H1 (cell line): ENCODE measurements at regions not wholly inside any gene's neighbourhood (a gene's known extent, or its start where the extent isn't known, plus 50 kb on each side); places are given as distances from the start of the nearest gene placed in this dataset.
A peak's percentile ranks its signal among the peaks of the same experiment; 100 is the strongest.

Experiments used
- CTCF ChIA-PET: fragments of 300-600 bp; sonication (Branson Sonifier 250); formaldehyde crosslinking; loops from one replicate; lab custom pipeline; 2021; ENCODE audit not compliant: partially characterized antibody; lab: Charles Lee
- POLR2A ChIA-PET: fragments of 300-600 bp; sonication (Branson Sonifier 250); formaldehyde crosslinking; loops from one replicate; lab custom pipeline; 2021; ENCODE audit warnings: inconsistent platforms; ENCODE audit not compliant: partially characterized antibody; lab: Charles Lee
- DNase-seq, 2 experiments: peaks; one replicate each; pipeline versions ENCODE4 v3.0.0 to v3.0.0-alpha.2; 2010 to 2022; ENCODE audit warnings: low spot score in 2 of 2, low read depth in 1 of 2, mixed read lengths in 1 of 2
- FAIRE-seq: peaks from 2 replicates; lab custom pipeline; 2011; peaks lifted over from hg19 to GRCh38; lab: Jason Lieb, UNC
- H2AFZ ChIP-seq: 2 replicates; pipeline ENCODE4 v1.8.1; 2012; ENCODE audit warnings: low read length, inconsistent platforms
- H2AK5ac ChIP-seq: 2 replicates; pipeline ENCODE4 v1.6.1; 2013; ENCODE audit warnings: low read depth, low read length
- H2BK120ac ChIP-seq: replicated peaks from 2 replicates; pipeline ENCODE3; 2013; ENCODE audit warnings: low read depth, low read length, inconsistent platforms
- H2BK12ac ChIP-seq: 2 replicates; pipeline ENCODE4 v1.6.1; 2013; ENCODE audit warnings: low read depth, low read length
- H2BK15ac ChIP-seq: 2 replicates; pipeline ENCODE4 v1.6.1; 2013; ENCODE audit warnings: low read length
- H2BK20ac ChIP-seq: 2 replicates; pipeline ENCODE4 v1.6.1; 2013; ENCODE audit warnings: low read length
- H2BK5ac ChIP-seq: 2 replicates; pipeline ENCODE4 v1.6.1; 2013; ENCODE audit warnings: low read depth, low read length
- H3K14ac ChIP-seq: 2 replicates; pipeline ENCODE4 v1.6.1; 2013; ENCODE audit warnings: inconsistent platforms; ENCODE audit not compliant: insufficient read length
- H3K18ac ChIP-seq: 2 replicates; pipeline ENCODE4 v1.6.1; 2013; ENCODE audit warnings: low read length; ENCODE audit errors: extremely low read depth
- H3K23ac ChIP-seq: 2 replicates; pipeline ENCODE4 v1.6.1; 2013; ENCODE audit warnings: inconsistent platforms; ENCODE audit not compliant: insufficient read length
- H3K23me2 ChIP-seq: 2 replicates; pipeline ENCODE4 v1.6.1; 2013; ENCODE audit warnings: low read depth, low read length
- H3K27ac ChIP-seq: 2 replicates; pipeline ENCODE4 v1.6.1; 2011; ENCODE audit warnings: low read depth, low read length, inconsistent platforms
- H3K27me3 ChIP-seq, 4 experiments: replicated peaks in 1 of 4; 1 replicate in 1 of 4; 2 replicates in 3 of 4; pipeline versions ENCODE4 v1.6.1 to v1.8.1; 2011 to 2013; ENCODE audit warnings: low read length in 3 of 4, mild to moderate bottlenecking in 3 of 4, inconsistent platforms in 2 of 4, mixed read lengths in 2 of 4, moderate library complexity in 1 of 4; ENCODE audit not compliant: control insufficient read depth in 3 of 4, insufficient read depth in 3 of 4; ENCODE audit errors: extremely low read depth in 1 of 4
- H3K36me3 ChIP-seq, 4 experiments: 2 replicates each; pipeline versions ENCODE4 v1.6.1 to v1.8.1; 2011 to 2013; ENCODE audit warnings: mild to moderate bottlenecking in 4 of 4, low read length in 3 of 4, moderate library complexity in 2 of 4, control low read depth in 1 of 4, inconsistent platforms in 1 of 4; ENCODE audit not compliant: insufficient read depth in 4 of 4, control insufficient read depth in 2 of 4
- H3K4ac ChIP-seq: replicated peaks from 2 replicates; pipeline ENCODE3; 2013; ENCODE audit warnings: low read length, low read depth, mixed read lengths, inconsistent platforms; ENCODE audit not compliant: insufficient read length
- H3K4me1 ChIP-seq, 4 experiments: replicated peaks in 1 of 4; 1 replicate in 1 of 4; 2 replicates in 3 of 4; pipeline versions ENCODE4 v1.6.1 to v1.8.1; 2011 to 2013; ENCODE audit warnings: low read length in 3 of 4, inconsistent platforms in 2 of 4, mixed read lengths in 1 of 4; ENCODE audit not compliant: insufficient read depth in 4 of 4, control insufficient read depth in 3 of 4
- H3K4me2 ChIP-seq, 2 experiments: 2 replicates each; pipeline versions ENCODE4 v1.6.1 to v1.8.1; 2011 to 2013; ENCODE audit warnings: low read depth in 2 of 2, low read length in 2 of 2, control low read depth in 1 of 2, inconsistent platforms in 1 of 2, mild to moderate bottlenecking in 1 of 2; ENCODE audit not compliant: insufficient read depth in 1 of 2
- H3K4me3 ChIP-seq, 4 experiments: fragments of 200-600, 300-600 bp in 1 of 4; sonication (generic), shearing (Covaris generic), sonication (Bioruptor Twin) in 1 of 4; 2 replicates each; pipeline versions ENCODE4 v1.5.1 to v1.8.1; 2011 to 2016; ENCODE audit warnings: low read length in 4 of 4, low read depth in 3 of 4, control low read depth in 2 of 4, inconsistent platforms in 2 of 4, mild to moderate bottlenecking in 2 of 4, mixed read lengths in 1 of 4, moderate library complexity in 1 of 4; ENCODE audit not compliant: insufficient read depth in 2 of 4; ENCODE audit errors: extremely low read depth in 1 of 4
- H3K56ac ChIP-seq: replicated peaks from 2 replicates; pipeline ENCODE3; 2013; ENCODE audit warnings: low read depth, mild to moderate bottlenecking, mixed read lengths, low read length, inconsistent platforms; ENCODE audit not compliant: insufficient read length
- H3K79me1 ChIP-seq: 2 replicates; pipeline ENCODE4 v1.6.1; 2013; ENCODE audit warnings: low read depth, low read length, control low read depth
- H3K79me2 ChIP-seq, 2 experiments: 2 replicates each; pipeline versions ENCODE4 v1.6.1 to v1.8.1; 2012 to 2013; ENCODE audit warnings: low read length in 2 of 2, mild to moderate bottlenecking in 2 of 2, inconsistent platforms in 1 of 2; ENCODE audit not compliant: insufficient read depth in 2 of 2, control insufficient read depth in 1 of 2
- H3K9ac ChIP-seq, 4 experiments: replicated peaks in 1 of 4; 1 replicate in 1 of 4; 2 replicates in 3 of 4; pipeline versions ENCODE4 v1.6.1 to v1.8.1; 2011 to 2013; ENCODE audit warnings: low read depth in 3 of 4, low read length in 3 of 4, control low read depth in 2 of 4, mild to moderate bottlenecking in 2 of 4, moderate library complexity in 2 of 4, inconsistent platforms in 1 of 4; ENCODE audit errors: extremely low read depth in 1 of 4
- H3K9me3 ChIP-seq, 2 experiments: 2 replicates each; pipeline versions ENCODE4 v1.6.1 to v1.8.1; 2012 to 2013; ENCODE audit warnings: mild to moderate bottlenecking in 2 of 2, moderate library complexity in 2 of 2, control low read depth in 1 of 2, inconsistent platforms in 1 of 2, low read depth in 1 of 2, low read length in 1 of 2, mixed read lengths in 1 of 2; ENCODE audit not compliant: insufficient read depth in 2 of 2
- H4K20me1 ChIP-seq, 2 experiments: replicated peaks in 1 of 2; 2 replicates each; pipeline versions ENCODE3 to v1.8.1; 2011 to 2013; ENCODE audit warnings: inconsistent platforms in 2 of 2, low read length in 2 of 2, mild to moderate bottlenecking in 1 of 2; ENCODE audit not compliant: insufficient read depth in 2 of 2, control insufficient read depth in 1 of 2
- H4K5ac ChIP-seq: 2 replicates; pipeline ENCODE4 v1.6.1; 2013; ENCODE audit warnings: low read length, low read depth, mixed read lengths, inconsistent platforms; ENCODE audit not compliant: insufficient read length
- H4K8ac ChIP-seq: 2 replicates; pipeline ENCODE4 v1.8.0; 2013; ENCODE audit warnings: mild to moderate bottlenecking, moderate library complexity, low read length, inconsistent platforms; ENCODE audit not compliant: insufficient read depth; ENCODE audit errors: extremely low read depth
- H4K91ac ChIP-seq: replicated peaks from 2 replicates; pipeline ENCODE3; 2013; ENCODE audit warnings: low read length, mixed read lengths, inconsistent platforms; ENCODE audit not compliant: insufficient read length
- CBX8 ChIP-seq: fragments of 300-800, 300-1000 bp; sonication (generic); IDR thresholded peaks from 2 replicates; pipeline ENCODE4 v1.7.1; 2016; ENCODE audit warnings: low read depth, low read length, borderline replicate concordance
- POLR2AphosphoS5 ChIP-seq: IDR thresholded peaks from 2 replicates; pipeline ENCODE4 v1.6.1; 2011; ENCODE audit warnings: low read depth, low read length
- SIN3A ChIP-seq, 2 experiments: IDR thresholded peaks in 1 of 2; conservative IDR thresholded peaks in 1 of 2; 2 replicates each; pipeline ENCODE4 v1.6.1; 2011 to 2012; ENCODE audit warnings: low read length in 2 of 2, improper control_type of control experiment in 1 of 2, low read depth in 1 of 2, mild to moderate bottlenecking in 1 of 2
- TAF7 ChIP-seq: optimal IDR thresholded peaks from 2 replicates; pipeline ENCODE3; 2011; ENCODE audit warnings: low read depth, mild to moderate bottlenecking, inconsistent platforms, low read length, moderate library complexity, borderline replicate concordance
- TEAD4 ChIP-seq: IDR thresholded peaks from 2 replicates; pipeline ENCODE4 v1.6.1; 2012; ENCODE audit warnings: low read depth, low read length, inconsistent platforms, mixed read lengths
- YY1 ChIP-seq: IDR thresholded peaks from 2 replicates; pipeline ENCODE4 v1.6.1; 2011; ENCODE audit warnings: low read depth, mild to moderate bottlenecking, low read length
- WGBS, 2 experiments: shearing (Covaris generic) in 1 of 2; methylation state at CpG; one replicate each; pipeline versions ENCODE4 v1.1.6 to v1.1.7; 2013 to 2015; ENCODE audit warnings: low lambda C conversion rate in 2 of 2, mixed read lengths in 2 of 2, inconsistent platforms in 1 of 2, low coverage in 1 of 2, missing lambda C conversion rate in 1 of 2; ENCODE audit not compliant: insufficient replicate concordance in 2 of 2, insufficient coverage in 1 of 2, insufficient read length in 1 of 2; ENCODE audit errors: extremely low coverage in 1 of 2, missing lambda C conversion rate in 1 of 2; 5-methylcytosine and 5-hydroxymethylcytosine counted together

GRCh38 chr6:168188369-168189199, 109.6 kb upstream of the FRMD1 start:
- Histone ChIP-seq H3K4me2 (no peak overlapping the region), H2BK15ac (no peak overlapping the region), H3K79me1 (no peaks in the 10 kb centered on the region), H3K14ac (no peak overlapping the region), H4K91ac (no peak overlapping the region), H2BK5ac (no peak overlapping the region), H3K23me2 (no peaks in the 10 kb centered on the region), H2BK120ac (no peak overlapping the region), H3K27me3 (no peaks in the 10 kb centered on the region), H3K18ac (no peak overlapping the region), H3K56ac (no peak overlapping the region), H2BK20ac (no peak overlapping the region), H3K4me3 (no peak overlapping the region), H3K9me3 (peaks cover 9 to 15% of the 10 kb centered on the region in 2 experiments; a peak in 2 of 4 replicates), H3K36me3 (no peaks in the 10 kb centered on the region), H3K23ac (no peak overlapping the region), H3K27ac (no peak overlapping the region), H2AK5ac (no peak overlapping the region), H3K9ac (no peak overlapping the region), H2BK12ac (no peak overlapping the region), H3K4ac (no peak overlapping the region), H2AFZ (no peak overlapping the region), H3K79me2 (no peaks in the 10 kb centered on the region), H4K8ac (no peak overlapping the region), H3K4me1 (no peaks in the 10 kb centered on the region; a peak in 1 of 7 replicates), H4K5ac (no peak overlapping the region), H4K20me1 (no peaks in the 10 kb centered on the region)
- TF ChIP-seq TEAD4 (no peak), YY1 (no peak), TAF7 (no peak), POLR2AphosphoS5 (no peak), SIN3A (conservative IDR thresholded peaks at IDR 0.05 in 1 of 2, IDR thresholded peaks at IDR 0.05 in 1 of 2; ENCODE audit: low read depth in 1 of 2, low read length in 2 of 2) (no peak), CBX8 (no peak)
- POLR2A ChIA-PET = no interaction called here
- CTCF ChIA-PET = interaction anchor here (1.0 to 1.8 kb wide), 5 partner anchors 10 to 181 kb away, joined by 3 to 6 read pairs (median 3); no protein-coding TSS in a partner anchor
- DNase-seq (peak in 1 of 2 experiments; percentile 30), FAIRE-seq (no peak)
- 92% methylated on average over 15 of the region's 17 CpGs; no CpG with 5 or more reads in 1 of the 2 experiments for WGBS, 2 experiments
